ENCODE measurements at regions not wholly inside any gene's neighbourhood (a gene's known extent, or its start where the extent isn't known, plus 50 kb on each side); places are given as distances from the start of the nearest gene placed in this dataset.
"Not testable (repeated sequence)": the region's sequence is repeated elsewhere in the genome, so short reads cannot be mapped to it uniquely, and the experiment has no call there.

GRCh38 chr2:166831930-166832329 lies 56.4 kb upstream of the XIRP2 start:
- no peaks in the 10 kb centered on the region for H3K4me1 Mint-ChIP-seq
- no peaks in the 10 kb centered on the region for H3K36me3 Mint-ChIP-seq
- peaks cover 0 to 4% (median 0%) of the 10 kb centered on the region in 3 donors for H3K9me3 Mint-ChIP-seq
- no peak overlapping the region for H3K4me3 Mint-ChIP-seq
- H3K27ac Mint-ChIP-seq: no peak overlapping the region
- H3K27me3 Mint-ChIP-seq: no peaks in the 10 kb centered on the region

GRCh38 chr2:166825914-166826313 lies 62.4 kb upstream of the XIRP2 start:
- no peaks in the 10 kb centered on the region for H3K36me3 Mint-ChIP-seq
- peaks cover 0 to 4% (median 0%) of the 10 kb centered on the region in 3 donors for H3K9me3 Mint-ChIP-seq
- no peak overlapping the region for H3K27ac Mint-ChIP-seq
- no peaks in the 10 kb centered on the region for H3K27me3 Mint-ChIP-seq
- no peak overlapping the region for H3K4me3 Mint-ChIP-seq
- H3K4me1 Mint-ChIP-seq: no peaks in the 10 kb centered on the region

- H3K27me3 Mint-ChIP-seq: no peaks in the 10 kb centered on the region
- H3K4me3 Mint-ChIP-seq: no peak overlapping the region
- H3K36me3 Mint-ChIP-seq: no peaks in the 10 kb centered on the region
- H3K4me1 Mint-ChIP-seq: no peaks in the 10 kb centered on the region
- no peak overlapping the region for H3K27ac Mint-ChIP-seq
- peaks cover 2 to 3% (median 2%) of the 10 kb centered on the region in 3 donors for H3K9me3 Mint-ChIP-seq
Observed at GRCh38 chr2:166814335-166814734, 73.9 kb upstream of the XIRP2 start.

GRCh38 chr2:166812166-166812891 lies 76.0 kb upstream of the XIRP2 start:
- peaks cover 2 to 9% (median 2%) of the 10 kb centered on the region in 3 donors for H3K9me3 Mint-ChIP-seq
- H3K27ac Mint-ChIP-seq: no peak overlapping the region
- H3K27me3 Mint-ChIP-seq: no peaks in the 10 kb centered on the region
- no peak overlapping the region for H3K4me3 Mint-ChIP-seq
- no peaks in the 10 kb centered on the region for H3K4me1 Mint-ChIP-seq
- H3K36me3 Mint-ChIP-seq: no peaks in the 10 kb centered on the region

GRCh38 chr2:166805753-166806152 lies 82.5 kb upstream of the XIRP2 start:
- Mint-ChIP-seq H3K4me3 (no peak overlapping the region), H3K9me3 (peaks cover 0 to 11% (median 6%) of the 10 kb centered on the region in 3 donors), H3K27me3 (no peaks in the 10 kb centered on the region), H3K36me3 (no peaks in the 10 kb centered on the region), H3K27ac (no peak overlapping the region), H3K4me1 (no peaks in the 10 kb centered on the region)

- no peak overlapping the region for H3K27ac Mint-ChIP-seq
- H3K27me3 Mint-ChIP-seq: no peaks in the 10 kb centered on the region
- H3K9me3 Mint-ChIP-seq: peaks cover 0 to 10% (median 7%) of the 10 kb centered on the region in 3 donors
- H3K4me1 Mint-ChIP-seq: no peaks in the 10 kb centered on the region
- H3K36me3 Mint-ChIP-seq: no peaks in the 10 kb centered on the region
- H3K4me3 Mint-ChIP-seq: no peak overlapping the region
Observed at GRCh38 chr2:166803373-166804000, 84.8 kb upstream of the XIRP2 start.

- Mint-ChIP-seq H3K27ac (no peak overlapping the region), H3K9me3 (peaks cover 0 to 9% (median 7%) of the 10 kb centered on the region in 3 donors), H3K27me3 (no peaks in the 10 kb centered on the region), H3K36me3 (no peaks in the 10 kb centered on the region), H3K4me3 (no peak overlapping the region), H3K4me1 (no peaks in the 10 kb centered on the region)
Observed at GRCh38 chr2:166802475-166802874, 85.8 kb upstream of the XIRP2 start.

- Mint-ChIP-seq H3K27me3 (no peaks in the 10 kb centered on the region), H3K4me1 (no peaks in the 10 kb centered on the region), H3K9me3 (peaks cover 5 to 22% (median 7%) of the 10 kb centered on the region in 3 donors), H3K36me3 (no peaks in the 10 kb centered on the region), H3K4me3 (no peak overlapping the region), H3K27ac (no peak overlapping the region)
Observed at GRCh38 chr2:166792808-166793207, 95.5 kb upstream of the XIRP2 start.

GRCh38 chr2:166786707-166787106 lies 101.6 kb upstream of the XIRP2 start:
- no peaks in the 10 kb centered on the region for H3K27me3 Mint-ChIP-seq
- no peak overlapping the region for H3K4me3 Mint-ChIP-seq
- peaks cover 0 to 9% (median 8%) of the 10 kb centered on the region in 3 donors for H3K9me3 Mint-ChIP-seq
- no peaks in the 10 kb centered on the region for H3K4me1 Mint-ChIP-seq
- no peaks in the 10 kb centered on the region for H3K36me3 Mint-ChIP-seq
- no peak overlapping the region for H3K27ac Mint-ChIP-seq

GRCh38 chr2:166784296-166784946 lies 103.9 kb upstream of the XIRP2 start:
- Mint-ChIP-seq H3K9me3 (peaks cover 0 to 5% (median 2%) of the 10 kb centered on the region in 3 donors), H3K36me3 (no peaks in the 10 kb centered on the region), H3K27ac (no peak overlapping the region), H3K27me3 (no peaks in the 10 kb centered on the region), H3K4me1 (no peaks in the 10 kb centered on the region), H3K4me3 (no peak overlapping the region)

GRCh38 chr2:166775176-166775575 lies 113.1 kb upstream of the XIRP2 start:
- no peak overlapping the region for H3K4me3 Mint-ChIP-seq
- H3K9me3 Mint-ChIP-seq: peaks cover 0 to 2% (median 0%) of the 10 kb centered on the region in 3 donors
- H3K27ac Mint-ChIP-seq: no peak overlapping the region
- no peaks in the 10 kb centered on the region for H3K4me1 Mint-ChIP-seq
- no peaks in the 10 kb centered on the region for H3K27me3 Mint-ChIP-seq
- no peaks in the 10 kb centered on the region for H3K36me3 Mint-ChIP-seq

- Mint-ChIP-seq H3K36me3 (no peaks in the 10 kb centered on the region), H3K4me3 (no peak overlapping the region), H3K9me3 (peaks cover 2 to 8% (median 2%) of the 10 kb centered on the region in 3 donors), H3K27ac (no peak overlapping the region), H3K4me1 (no peaks in the 10 kb centered on the region), H3K27me3 (no peaks in the 10 kb centered on the region)
Observed at GRCh38 chr2:166773308-166773949, 114.9 kb upstream of the XIRP2 start.

- no peaks in the 10 kb centered on the region for H3K27me3 Mint-ChIP-seq
- no peaks in the 10 kb centered on the region for H3K36me3 Mint-ChIP-seq
- no peaks in the 10 kb centered on the region for H3K4me1 Mint-ChIP-seq
- H3K9me3 Mint-ChIP-seq: peaks cover 2 to 8% (median 2%) of the 10 kb centered on the region in 3 donors
- no peak overlapping the region for H3K4me3 Mint-ChIP-seq
- H3K27ac Mint-ChIP-seq: no peak overlapping the region
Observed at GRCh38 chr2:166768393-166769123, 119.7 kb upstream of the XIRP2 start.

- H3K4me3 Mint-ChIP-seq, H3K9me3 Mint-ChIP-seq, H3K36me3 Mint-ChIP-seq, H3K4me1 Mint-ChIP-seq, H3K27me3 Mint-ChIP-seq, H3K27ac Mint-ChIP-seq: not testable (repeated sequence)
Observed at GRCh38 chr2:166766769-166767322, 121.4 kb upstream of the XIRP2 start.

Measured in IgD-negative memory B cell (primary cell).